Left lung (tissue), 4 donors: ENCODE measurements at regions not wholly inside any gene's neighbourhood (a gene's known extent, or its start where the extent isn't known, plus 50 kb on each side); places are given as distances from the start of the nearest gene placed in this dataset.

ENCODE experiments used
- ATAC-seq: fragments of 200-7000 bp; cut with Tn5 transposase; one replicate; pipeline ENCODE4 v1.9.1; 2020; ENCODE audit warnings: moderate library complexity
- DNase-seq, 4 donors: peaks; one replicate each; pipeline ENCODE4 v3.0.0-alpha.2; 2013 to 2020
- H3K27ac ChIP-seq, 2 donors: fragments of 200-600 bp; sonication (generic) in 1 of 2; one replicate each; pipeline versions ENCODE4 v1.5.0 to v1.8.0; 2020 to 2021
- H3K27me3 ChIP-seq, 2 donors: fragments of 200-600 bp; sonication (generic) in 1 of 2; one replicate each; pipeline versions ENCODE4 v1.5.0 to v1.8.0; 2020 to 2021
- H3K36me3 ChIP-seq, 2 donors: fragments of 200-600 bp; sonication (generic) in 1 of 2; one replicate each; pipeline versions ENCODE4 v1.5.0 to v1.8.0; 2020 to 2021
- H3K4me1 ChIP-seq, 2 donors: fragments of 200-600 bp; one replicate each; pipeline ENCODE4 v1.8.0; 2021
- H3K4me3 ChIP-seq, 2 donors: fragments of 200-600 bp; sonication (generic) in 1 of 2; one replicate each; pipeline versions ENCODE4 v1.5.0 to v1.8.0; 2020 to 2021; ENCODE audit warnings: mild to moderate bottlenecking in 1 of 2
- H3K9me3 ChIP-seq, 2 donors: fragments of 200-600 bp; sonication (generic) in 1 of 2; one replicate each; pipeline versions ENCODE4 v1.5.0 to v1.8.0; 2020 to 2021
- CTCF ChIP-seq, 2 donors: fragments of 200-600 bp; sonication (generic) in 1 of 2; IDR thresholded peaks; one replicate each; pipeline versions ENCODE4 v1.5.0 to v1.8.0; 2021; ENCODE audit warnings: antibody characterized with exemption in 2 of 2
- intact Hi-C, 2 donors: fragments of 100-400 bp; cut with DNase I; formaldehyde crosslinking; loops; one replicate each; pipeline versions ENCODE4 v1.11.2 to v1.14.2; 2022
- donor health status: DM: no; HTN: yes; CAD: no.
- donor health status: DM: no; HTN: no; CAD: no.

GRCh38 chr5:155906046-155906445, 420.9 kb upstream of the SGCD start:
- no peak for ATAC-seq
- Histone ChIP-seq H3K36me3 (no peaks in the 10 kb centered on the region), H3K27me3 (no peaks in the 10 kb centered on the region), H3K27ac (no peak overlapping the region), H3K4me1 (no peaks in the 10 kb centered on the region), H3K4me3 (no peak overlapping the region), H3K9me3 (no peaks in the 10 kb centered on the region)
- no peak for TF ChIP-seq CTCF (IDR thresholded peaks at IDR 0.05)
- intact Hi-C loops = no loop called here
- no peak for DNase-seq

- intact Hi-C loops = no loop called here
- DNase-seq (no peak), ATAC-seq (no peak)
- TF ChIP-seq CTCF (IDR thresholded peaks at IDR 0.05) = no peak
- Histone ChIP-seq H3K4me3 (no peak overlapping the region), H3K27ac (no peak overlapping the region), H3K27me3 (no peaks in the 10 kb centered on the region), H3K9me3 (no peaks in the 10 kb centered on the region), H3K4me1 (no peaks in the 10 kb centered on the region), H3K36me3 (no peaks in the 10 kb centered on the region)
Measured at GRCh38 chr5:155908543-155908942, 418.4 kb upstream of the SGCD start.

- ATAC-seq = no peak
- Histone ChIP-seq H3K4me1 (no peaks in the 10 kb centered on the region), H3K27ac (no peak overlapping the region), H3K27me3 (no peaks in the 10 kb centered on the region), H3K9me3 (no peaks in the 10 kb centered on the region), H3K36me3 (no peaks in the 10 kb centered on the region), H3K4me3 (no peak overlapping the region)
- no peak for DNase-seq
- no peak for TF ChIP-seq CTCF (IDR thresholded peaks at IDR 0.05)
- intact Hi-C loops = no loop called here
Measured at GRCh38 chr5:155912291-155912690, 414.7 kb upstream of the SGCD start.

- no peak for ATAC-seq
- intact Hi-C loops = no loop called here
- H3K27me3 ChIP-seq = no peaks in the 10 kb centered on the region
- DNase-seq = no peak
- no peak overlapping the region for H3K27ac ChIP-seq
- H3K9me3 ChIP-seq = no peaks in the 10 kb centered on the region
- H3K36me3 ChIP-seq = no peaks in the 10 kb centered on the region
- no peak overlapping the region for H3K4me3 ChIP-seq
- no peaks in the 10 kb centered on the region for H3K4me1 ChIP-seq
- no peak for TF ChIP-seq CTCF (IDR thresholded peaks at IDR 0.05)
Measured at GRCh38 chr5:155914766-155915165, 412.2 kb upstream of the SGCD start.

GRCh38 chr5:155915601-155916000, 411.4 kb upstream of the SGCD start:
- no peak for ATAC-seq
- intact Hi-C loops = no loop called here
- Histone ChIP-seq H3K36me3 (no peaks in the 10 kb centered on the region), H3K9me3 (no peaks in the 10 kb centered on the region), H3K4me1 (no peaks in the 10 kb centered on the region), H3K27me3 (no peaks in the 10 kb centered on the region), H3K4me3 (no peak overlapping the region), H3K27ac (no peak overlapping the region)
- no peak for TF ChIP-seq CTCF (IDR thresholded peaks at IDR 0.05)
- DNase-seq = no peak
